B cell (primary cell): ENCODE measurements at regions not wholly inside any gene's neighbourhood (a gene's known extent, or its start where the extent isn't known, plus 50 kb on each side); places are given as distances from the start of the nearest gene placed in this dataset.

Source experiments
- EZH2 ChIP-seq: IDR thresholded peaks from 2 replicates; pipeline ENCODE4 v1.6.1; 2012; ENCODE audit warnings: borderline replicate concordance, low read depth, mild to moderate bottlenecking, moderate library complexity, low read length; ENCODE audit not compliant: insufficient read depth, poor library complexity, severe bottlenecking
- TF ChIP-seq, protein P1 (sequence below): fragments of 200-600 bp; IDR thresholded peaks from one replicate; pipeline ENCODE4 v1.8.0; 2022; ENCODE audit warnings: antibody characterized with exemption, mild to moderate bottlenecking

DNA sequence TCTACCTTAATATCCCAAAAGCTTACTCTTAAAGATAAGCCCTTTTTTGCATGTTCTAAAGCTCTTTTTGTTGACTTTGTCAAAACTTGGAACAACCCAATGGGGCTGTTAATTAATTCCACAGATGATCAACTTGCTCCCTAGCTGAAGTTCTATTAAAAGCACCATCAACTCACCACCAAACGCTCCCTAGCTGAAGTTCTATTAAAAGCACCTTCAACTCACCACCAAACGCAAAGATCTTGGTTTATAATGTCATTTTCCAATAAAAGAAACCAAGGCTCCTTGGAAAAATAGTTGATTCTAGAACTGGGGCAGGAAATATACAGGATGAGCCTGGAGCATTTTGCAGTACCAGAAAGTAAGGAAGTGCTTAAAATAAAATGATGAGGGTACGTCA is 122.3 kb upstream of the STT3B start:
- TF ChIP-seq, protein P1, sequence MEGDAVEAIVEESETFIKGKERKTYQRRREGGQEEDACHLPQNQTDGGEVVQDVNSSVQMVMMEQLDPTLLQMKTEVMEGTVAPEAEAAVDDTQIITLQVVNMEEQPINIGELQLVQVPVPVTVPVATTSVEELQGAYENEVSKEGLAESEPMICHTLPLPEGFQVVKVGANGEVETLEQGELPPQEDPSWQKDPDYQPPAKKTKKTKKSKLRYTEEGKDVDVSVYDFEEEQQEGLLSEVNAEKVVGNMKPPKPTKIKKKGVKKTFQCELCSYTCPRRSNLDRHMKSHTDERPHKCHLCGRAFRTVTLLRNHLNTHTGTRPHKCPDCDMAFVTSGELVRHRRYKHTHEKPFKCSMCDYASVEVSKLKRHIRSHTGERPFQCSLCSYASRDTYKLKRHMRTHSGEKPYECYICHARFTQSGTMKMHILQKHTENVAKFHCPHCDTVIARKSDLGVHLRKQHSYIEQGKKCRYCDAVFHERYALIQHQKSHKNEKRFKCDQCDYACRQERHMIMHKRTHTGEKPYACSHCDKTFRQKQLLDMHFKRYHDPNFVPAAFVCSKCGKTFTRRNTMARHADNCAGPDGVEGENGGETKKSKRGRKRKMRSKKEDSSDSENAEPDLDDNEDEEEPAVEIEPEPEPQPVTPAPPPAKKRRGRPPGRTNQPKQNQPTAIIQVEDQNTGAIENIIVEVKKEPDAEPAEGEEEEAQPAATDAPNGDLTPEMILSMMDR = no peak
- no peak for TF ChIP-seq EZH2
